ENCODE measurements at regions not wholly inside any gene's neighbourhood (a gene's known extent, or its start where the extent isn't known, plus 50 kb on each side); places are given as distances from the start of the nearest gene placed in this dataset.

DNA sequence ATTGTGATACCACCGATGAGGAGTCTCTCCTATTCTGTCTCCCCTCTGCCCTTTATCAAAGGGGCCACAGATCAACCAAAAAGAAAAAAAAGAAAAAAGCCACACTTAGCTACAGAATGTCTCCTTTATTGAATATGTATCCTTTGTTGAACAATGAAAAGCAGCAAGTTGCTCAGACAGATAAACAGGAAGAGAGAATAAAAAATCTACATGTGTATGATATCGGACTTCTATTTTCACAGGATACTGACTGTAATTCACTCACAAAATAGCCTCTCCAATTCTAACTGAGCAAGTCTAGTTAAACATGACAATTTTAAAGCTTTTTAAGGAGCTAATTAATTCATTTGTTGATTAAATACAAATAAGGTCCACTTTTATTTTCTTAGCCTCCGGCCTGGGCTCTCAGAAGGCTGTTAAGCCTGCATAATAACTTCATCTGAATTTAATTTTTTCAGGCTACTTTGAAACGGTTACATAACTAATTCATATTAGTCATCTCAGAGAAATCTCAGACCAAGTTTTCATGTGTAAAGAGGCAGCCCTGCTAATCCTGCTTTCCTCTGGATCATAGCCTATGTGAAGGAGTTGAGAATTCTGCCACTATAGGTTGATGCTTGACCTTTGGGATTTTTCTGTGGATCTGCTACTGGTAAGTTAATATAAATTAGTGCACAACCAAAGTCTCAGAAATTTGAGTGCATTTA lies 304.1 kb upstream of the NR5A2 start:
- TF ChIP-seq, protein P1, sequence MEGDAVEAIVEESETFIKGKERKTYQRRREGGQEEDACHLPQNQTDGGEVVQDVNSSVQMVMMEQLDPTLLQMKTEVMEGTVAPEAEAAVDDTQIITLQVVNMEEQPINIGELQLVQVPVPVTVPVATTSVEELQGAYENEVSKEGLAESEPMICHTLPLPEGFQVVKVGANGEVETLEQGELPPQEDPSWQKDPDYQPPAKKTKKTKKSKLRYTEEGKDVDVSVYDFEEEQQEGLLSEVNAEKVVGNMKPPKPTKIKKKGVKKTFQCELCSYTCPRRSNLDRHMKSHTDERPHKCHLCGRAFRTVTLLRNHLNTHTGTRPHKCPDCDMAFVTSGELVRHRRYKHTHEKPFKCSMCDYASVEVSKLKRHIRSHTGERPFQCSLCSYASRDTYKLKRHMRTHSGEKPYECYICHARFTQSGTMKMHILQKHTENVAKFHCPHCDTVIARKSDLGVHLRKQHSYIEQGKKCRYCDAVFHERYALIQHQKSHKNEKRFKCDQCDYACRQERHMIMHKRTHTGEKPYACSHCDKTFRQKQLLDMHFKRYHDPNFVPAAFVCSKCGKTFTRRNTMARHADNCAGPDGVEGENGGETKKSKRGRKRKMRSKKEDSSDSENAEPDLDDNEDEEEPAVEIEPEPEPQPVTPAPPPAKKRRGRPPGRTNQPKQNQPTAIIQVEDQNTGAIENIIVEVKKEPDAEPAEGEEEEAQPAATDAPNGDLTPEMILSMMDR (IDR thresholded peaks at IDR 0.05) = no peak
- TF ChIP-seq POLR2A (IDR thresholded peaks at IDR 0.05) = no peak
